Hematopoietic multipotent progenitor cell (in vitro differentiated cells): ENCODE measurements at regions not wholly inside any gene's neighbourhood (a gene's known extent, or its start where the extent isn't known, plus 50 kb on each side); places are given as distances from the start of the nearest gene placed in this dataset.
"Not testable (repeated sequence)": the region's sequence is repeated elsewhere in the genome, so short reads cannot be mapped to it uniquely, and the experiment has no call there.

Source experiments
- DNase-seq, 3 donors: peaks; one replicate each; pipeline ENCODE4 v3.0.0-alpha.2; 2011 to 2015; ENCODE audit warnings: low read depth in 2 of 3, low spot score in 2 of 3

- DNase-seq = peak in 1 of 3 donors; percentile 28
These were observed 229.7 kb upstream of the FRG2C start for GRCh38 chr3:75434276-75434912.

DNA sequence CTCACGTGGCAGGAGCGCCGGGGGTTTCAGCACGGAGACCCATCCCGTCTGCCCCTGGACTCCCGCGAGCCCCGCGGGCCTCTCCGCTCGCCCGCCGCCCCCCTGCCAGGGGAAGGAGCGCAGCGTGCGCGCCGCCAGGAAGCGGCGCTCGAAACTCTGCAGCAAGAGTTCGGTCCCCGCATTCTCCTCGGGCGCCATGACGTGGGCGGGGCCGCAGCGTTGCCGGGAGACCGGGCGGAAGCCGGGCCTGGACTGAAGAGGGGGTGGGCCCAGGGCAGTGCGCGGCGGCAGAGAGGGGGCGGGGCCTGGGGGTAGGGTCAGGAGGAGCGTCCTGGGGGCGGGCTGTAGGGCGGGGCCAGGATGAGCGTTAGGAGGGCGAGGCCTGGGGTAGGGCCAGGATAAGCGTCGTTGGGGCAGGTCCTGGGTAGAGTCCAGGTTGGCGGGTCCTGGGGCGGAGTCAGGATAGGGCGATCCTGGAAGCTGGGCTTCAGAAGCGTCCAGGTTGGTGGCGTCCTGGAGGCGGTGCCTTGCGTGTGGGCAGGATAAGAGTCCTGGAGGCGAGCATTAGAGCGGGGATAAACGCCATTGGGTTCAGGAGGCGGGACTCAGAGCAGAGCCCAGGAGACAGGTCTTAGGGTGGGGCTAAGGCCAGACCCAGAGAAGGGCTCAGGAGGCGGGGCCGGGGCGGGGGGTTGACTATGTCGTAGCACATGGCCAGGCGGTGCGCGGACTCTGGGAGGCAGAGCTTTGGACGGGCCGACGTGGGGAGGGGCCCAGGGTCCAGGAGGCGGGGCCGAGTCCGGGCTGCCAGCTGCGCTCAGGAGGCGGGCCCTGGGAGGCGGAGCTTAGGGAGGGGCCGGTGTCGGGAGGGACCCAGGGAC, 229.0 kb upstream of the FRG2C start:
- peak; percentile 90 to 98 (median 98) for DNase-seq

GRCh38 chr3:75435794-75436400, 228.2 kb upstream of the FRG2C start:
- DNase-seq = peak; percentile 44 to 82 (median 77)

DNA sequence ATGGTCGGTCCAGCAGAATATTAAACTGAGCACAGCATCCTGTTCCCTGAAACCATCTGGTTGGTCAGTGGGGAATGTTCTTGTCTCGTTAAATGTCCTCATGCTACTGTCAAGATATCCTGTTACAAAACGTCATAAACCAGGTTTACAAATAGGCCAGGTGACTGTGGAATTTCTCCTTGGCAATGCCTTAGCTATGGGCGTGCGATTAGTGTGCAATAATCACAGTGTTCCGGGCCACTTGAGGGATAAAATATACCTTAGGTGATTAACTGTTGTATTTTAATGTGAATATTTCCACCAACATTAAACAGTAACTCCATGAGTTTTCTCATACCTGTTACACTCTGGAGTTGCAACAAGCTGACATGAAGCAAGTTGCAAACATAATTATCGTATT, 223.1 kb upstream of the FRG2C start:
- not testable (repeated sequence) for DNase-seq

DNA sequence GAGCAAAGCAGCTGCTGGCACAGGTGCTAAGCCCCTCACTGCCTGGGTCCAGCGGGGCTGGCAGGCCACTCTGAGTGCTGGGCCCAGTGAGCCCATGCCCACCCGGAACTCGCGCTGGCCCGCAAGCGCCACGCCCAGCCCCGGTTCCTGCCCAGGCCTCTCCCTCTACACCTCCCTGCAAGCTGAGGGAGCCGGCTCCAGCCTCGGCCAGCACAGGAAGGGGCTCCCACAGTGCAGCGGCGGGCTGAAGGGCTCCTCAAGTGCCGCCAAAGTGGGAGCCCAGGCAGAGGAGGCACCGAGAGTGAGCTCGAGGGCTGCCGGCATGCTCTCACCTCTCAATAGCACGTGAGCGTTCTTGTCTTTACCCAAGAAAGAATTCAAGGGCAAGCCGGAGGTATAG, 219.5 kb upstream of the FRG2C start:
- DNase-seq = not testable (repeated sequence)

DNA sequence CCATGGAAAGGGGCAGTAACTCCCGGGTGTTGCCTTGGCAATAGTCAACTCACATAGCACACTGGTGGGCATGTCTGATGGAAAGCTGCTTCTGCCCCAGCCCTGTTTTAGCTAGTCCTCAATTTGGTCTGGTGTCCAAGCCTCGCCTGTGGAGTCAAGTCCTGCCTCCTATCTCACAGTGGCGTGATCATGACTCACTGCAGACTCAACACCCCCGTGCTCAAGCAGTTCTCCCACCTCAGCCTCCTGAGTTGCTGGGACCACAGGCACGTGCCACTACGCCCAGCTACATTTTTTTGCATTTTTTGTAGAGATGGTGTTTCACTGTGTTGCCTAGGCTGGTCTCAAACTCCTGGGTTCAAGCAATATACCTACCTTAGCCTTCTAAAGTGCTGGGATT, 218.9 kb upstream of the FRG2C start:
- not testable (repeated sequence) for DNase-seq

GRCh38 chr3:75446948-75447347, 217.2 kb upstream of the FRG2C start:
- DNase-seq = not testable (repeated sequence)

GRCh38 chr3:75453328-75453727, 210.8 kb upstream of the FRG2C start:
- not testable (repeated sequence) for DNase-seq

DNA sequence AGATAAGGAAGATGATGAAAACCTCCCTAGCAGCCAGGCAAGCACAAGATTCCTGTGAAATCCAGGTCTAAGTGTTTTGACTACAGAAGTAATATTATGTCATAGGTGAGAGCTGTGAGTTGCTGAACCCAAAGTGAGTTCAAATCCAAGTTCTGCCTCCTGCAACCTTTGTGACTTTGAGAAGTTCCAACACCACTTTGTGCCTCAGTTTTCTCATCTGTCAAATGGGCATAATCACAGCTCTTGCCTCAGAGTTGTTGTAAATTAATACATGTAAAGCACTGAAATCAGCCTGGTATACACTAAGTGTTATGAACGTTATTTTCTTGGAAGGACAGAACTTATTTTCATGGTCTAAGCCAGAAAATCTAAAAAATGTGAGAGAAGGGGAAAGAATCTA, 210.3 kb upstream of the FRG2C start:
- not testable (repeated sequence) for DNase-seq

GRCh38 chr3:75474530-75474929, 189.6 kb upstream of the FRG2C start:
- not testable (repeated sequence) for DNase-seq

DNA sequence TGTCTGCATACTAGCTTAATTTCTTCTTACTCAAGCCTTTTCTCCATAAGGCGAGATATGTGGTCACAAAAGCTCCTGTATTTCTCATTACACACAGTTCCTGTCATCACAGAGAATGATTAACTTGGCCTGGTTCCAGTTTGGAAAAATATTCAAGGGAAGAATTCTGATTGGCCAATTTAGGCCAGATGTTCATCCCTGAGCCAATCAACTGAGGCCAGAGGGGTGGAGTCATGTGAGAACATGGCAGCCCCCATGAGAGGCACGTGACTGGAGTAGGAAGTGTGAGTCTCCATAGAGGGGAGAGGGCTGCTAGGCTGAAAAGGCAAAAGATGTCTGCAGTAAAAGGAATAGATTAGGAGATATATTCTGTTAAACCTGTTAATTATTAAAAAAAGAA, 167.5 kb upstream of the FRG2C start:
- not testable (repeated sequence) for DNase-seq

- not testable (repeated sequence) for DNase-seq
These were observed 163.8 kb upstream of the FRG2C start for GRCh38 chr3:75500357-75500756.

DNA sequence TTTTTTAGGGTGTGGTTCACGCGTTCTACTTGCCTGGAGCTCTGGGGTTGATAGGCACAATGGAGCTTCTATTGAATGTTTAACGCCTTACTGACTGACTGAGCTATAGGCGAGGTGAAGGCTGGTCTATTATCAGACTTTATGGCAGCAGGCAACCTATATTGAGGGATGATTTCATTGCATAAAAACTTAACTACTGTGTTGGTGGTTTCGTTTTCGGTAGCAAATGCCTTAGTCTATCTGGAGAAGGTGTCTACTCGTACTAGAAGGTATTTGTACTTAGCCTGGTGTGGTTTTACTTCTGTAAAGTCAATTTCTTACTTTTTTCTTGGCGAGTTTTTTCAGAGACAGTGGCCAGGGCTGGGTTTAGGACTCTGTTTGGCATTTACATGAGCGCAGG, 162.0 kb upstream of the FRG2C start:
- DNase-seq = not testable (repeated sequence)

DNA sequence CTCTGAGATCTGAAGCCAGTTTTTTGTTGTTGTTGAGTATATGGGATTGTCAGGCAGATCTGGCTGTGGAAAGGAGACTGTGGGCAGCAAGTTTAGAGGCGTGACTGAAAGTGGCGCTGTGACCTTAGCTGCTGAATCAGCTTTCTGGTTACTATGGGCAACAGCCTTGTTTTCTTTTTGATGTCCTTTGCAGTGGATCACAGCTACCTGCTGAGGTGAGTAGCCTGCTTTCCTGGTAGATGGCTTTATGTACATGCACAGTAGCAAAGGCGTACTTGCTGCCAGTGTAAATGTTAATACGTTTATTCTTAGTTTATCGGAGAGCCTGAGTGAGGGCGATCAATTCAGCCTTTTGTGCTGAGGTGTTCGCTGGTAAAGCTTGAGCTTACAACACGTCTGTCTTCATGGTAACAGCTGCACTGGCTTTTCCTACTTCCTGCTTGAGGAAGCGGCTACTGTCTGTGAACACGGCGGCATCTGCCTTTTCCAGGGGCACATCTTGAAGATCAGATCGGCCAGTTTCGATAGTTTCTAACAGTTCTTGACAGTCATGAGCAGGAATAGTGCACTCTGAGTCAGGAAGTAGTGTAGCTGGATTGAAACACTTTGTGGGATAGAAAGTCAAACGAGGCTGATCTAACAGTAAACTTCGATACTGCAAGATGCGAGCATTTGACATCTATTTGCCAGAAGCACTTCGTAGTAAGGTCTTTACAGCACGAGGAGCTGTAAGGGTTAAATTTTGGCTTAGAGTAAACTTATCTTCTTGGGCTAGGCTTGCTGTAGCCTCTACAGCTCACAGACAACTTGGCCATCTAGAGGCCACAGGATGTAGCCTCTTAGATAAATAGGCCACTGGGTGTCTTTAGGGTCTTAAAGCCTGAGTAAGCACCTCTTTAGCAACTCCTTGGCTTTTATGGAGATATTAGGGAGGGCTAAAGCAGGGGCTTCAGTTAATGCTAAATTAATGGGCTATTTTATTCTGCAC, 161.1 kb upstream of the FRG2C start:
- DNase-seq = peak in 1 of 3 donors; percentile 3

DNA sequence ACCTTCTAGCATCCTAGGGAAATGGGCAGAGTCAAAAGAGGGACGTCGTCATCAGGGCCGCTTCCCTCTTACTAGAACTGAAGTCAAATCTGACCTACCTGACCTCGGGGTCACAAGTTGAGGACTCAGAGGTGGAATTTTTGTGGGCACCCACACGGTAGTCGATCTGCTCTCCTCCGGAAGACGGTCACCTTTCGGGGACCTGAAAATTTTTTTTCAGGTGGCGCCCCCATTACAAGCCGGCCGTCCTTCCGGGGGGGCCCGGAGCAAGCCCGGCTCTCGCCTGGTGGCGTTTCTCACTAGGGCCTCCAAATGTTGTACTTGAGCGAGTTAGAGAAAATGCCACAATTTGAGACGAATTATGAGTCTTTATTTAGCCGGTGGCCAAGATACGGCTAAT, 157.5 kb upstream of the FRG2C start:
- no peak for DNase-seq

DNA sequence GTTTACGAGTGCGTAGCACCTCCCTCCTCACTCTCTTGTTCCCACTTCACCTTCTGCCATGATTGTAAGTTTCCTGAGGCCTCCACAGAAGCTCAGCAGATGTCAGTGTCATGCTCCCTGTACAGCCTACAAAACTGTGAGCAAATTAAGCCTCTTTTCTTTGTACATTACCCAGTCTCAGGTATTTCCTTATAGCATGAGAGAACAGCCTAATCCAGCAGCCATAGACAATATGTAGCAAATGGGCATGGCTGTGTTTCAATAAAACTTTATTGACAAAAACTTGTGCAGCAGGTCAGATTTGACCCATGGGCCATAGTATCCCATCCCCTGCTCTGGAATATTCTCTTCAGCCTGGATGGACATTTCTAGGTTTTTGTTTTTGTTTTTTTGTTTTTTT, 156.2 kb upstream of the FRG2C start:
- not testable (repeated sequence) for DNase-seq

- DNase-seq = not testable (repeated sequence)
These were observed 136.5 kb upstream of the FRG2C start for GRCh38 chr3:75527657-75528056.

DNA sequence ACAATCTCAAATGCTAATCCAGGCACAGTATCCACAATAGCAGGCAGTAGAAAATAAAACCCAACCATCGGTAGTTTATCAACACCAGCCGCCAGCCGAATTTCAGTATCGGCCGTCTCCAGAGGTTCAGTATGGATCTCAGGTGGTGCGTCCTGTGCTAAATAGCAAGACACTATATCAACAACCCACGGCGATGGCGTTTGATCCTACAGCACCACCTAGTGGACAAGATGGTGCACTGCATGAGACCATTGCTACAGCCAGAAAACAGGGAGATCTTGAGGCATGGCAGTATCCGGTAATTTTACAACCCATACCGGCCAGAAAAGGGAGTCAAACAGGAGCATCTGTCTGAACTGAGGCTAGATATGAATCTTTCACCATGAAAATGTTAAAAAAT, 112.0 kb upstream of the FRG2C start:
- peak in 1 of 3 donors; percentile 50 for DNase-seq

GRCh38 chr3:75564427-75564826, 99.7 kb upstream of the FRG2C start:
- not testable (repeated sequence) for DNase-seq

DNA sequence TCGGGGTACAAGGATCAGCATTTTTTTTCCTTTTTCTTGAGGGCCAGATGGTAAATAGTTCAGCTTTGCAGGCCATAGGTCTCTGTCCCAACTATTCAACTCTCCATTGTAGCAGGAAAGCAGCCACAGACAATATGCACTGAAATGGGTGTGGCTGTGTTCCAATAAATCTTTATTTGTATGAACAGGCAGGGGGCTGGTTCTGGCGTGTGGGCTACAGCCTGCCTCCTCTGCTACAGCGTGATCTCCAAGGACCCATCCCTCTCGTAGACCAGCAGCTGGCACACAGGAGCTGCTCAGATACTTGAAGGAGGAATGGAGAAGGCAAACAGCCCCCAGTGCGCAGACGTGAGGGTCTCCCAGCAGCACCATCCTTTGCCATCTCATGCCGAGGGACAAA, 91.8 kb upstream of the FRG2C start:
- DNase-seq = not testable (repeated sequence)
